Nephron progenitor cell (in vitro differentiated cells): ENCODE measurements at regions not wholly inside any gene's neighbourhood (a gene's known extent, or its start where the extent isn't known, plus 50 kb on each side); places are given as distances from the start of the nearest gene placed in this dataset.

Experiments used
- DNase-seq: peaks from one replicate; pipeline ENCODE4 v3.0.0; 2021
- H3K27ac Mint-ChIP-seq: 2 replicates; pipeline ENCODE4 v1.8.0; 2021; ENCODE audit warnings: mild to moderate bottlenecking, moderate library complexity, mixed read lengths
- H3K27me3 Mint-ChIP-seq: 2 replicates; pipeline ENCODE4 v1.8.0; 2021; ENCODE audit warnings: mild to moderate bottlenecking, low read depth, mixed read lengths; ENCODE audit not compliant: poor library complexity
- H3K36me3 Mint-ChIP-seq: 2 replicates; pipeline ENCODE4 v1.8.0; 2021; ENCODE audit warnings: low read depth, mixed read lengths
- H3K4me1 Mint-ChIP-seq: 2 replicates; pipeline ENCODE4 v1.8.0; 2021; ENCODE audit warnings: mixed read lengths
- H3K4me3 Mint-ChIP-seq: 2 replicates; pipeline ENCODE4 v1.8.0; 2021; ENCODE audit warnings: mild to moderate bottlenecking, moderate library complexity, mixed read lengths
- H3K9me3 Mint-ChIP-seq: 2 replicates; pipeline ENCODE4 v1.8.0; 2021; ENCODE audit warnings: mild to moderate bottlenecking, moderate library complexity, mixed read lengths
- TF ChIP-seq, protein P1 (sequence below): fragments of 200-600 bp; sonication (generic); IDR thresholded peaks from 2 replicates; pipeline ENCODE4 v1.5.0; 2021; ENCODE audit warnings: antibody characterized with exemption

DNA sequence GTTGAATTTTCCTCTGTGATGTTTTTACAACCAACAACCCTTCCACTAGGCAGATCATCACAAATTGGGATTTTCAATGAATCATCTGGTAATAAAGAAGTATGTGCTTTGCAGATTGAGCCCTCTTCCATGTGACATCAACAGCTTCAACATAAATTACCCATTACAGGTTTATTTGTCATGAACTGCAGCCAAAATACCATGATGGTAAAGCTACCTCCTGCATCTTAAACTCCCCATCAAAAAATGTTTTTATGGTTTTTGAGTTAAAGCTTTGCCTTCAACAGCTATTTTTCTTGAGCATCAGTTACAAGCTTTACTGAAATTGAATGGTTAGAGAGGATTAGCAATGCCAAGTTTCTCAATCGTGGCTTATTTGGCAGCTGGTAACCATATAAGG lies 211.4 kb upstream of the TUSC1 start:
- TF ChIP-seq, protein P1, sequence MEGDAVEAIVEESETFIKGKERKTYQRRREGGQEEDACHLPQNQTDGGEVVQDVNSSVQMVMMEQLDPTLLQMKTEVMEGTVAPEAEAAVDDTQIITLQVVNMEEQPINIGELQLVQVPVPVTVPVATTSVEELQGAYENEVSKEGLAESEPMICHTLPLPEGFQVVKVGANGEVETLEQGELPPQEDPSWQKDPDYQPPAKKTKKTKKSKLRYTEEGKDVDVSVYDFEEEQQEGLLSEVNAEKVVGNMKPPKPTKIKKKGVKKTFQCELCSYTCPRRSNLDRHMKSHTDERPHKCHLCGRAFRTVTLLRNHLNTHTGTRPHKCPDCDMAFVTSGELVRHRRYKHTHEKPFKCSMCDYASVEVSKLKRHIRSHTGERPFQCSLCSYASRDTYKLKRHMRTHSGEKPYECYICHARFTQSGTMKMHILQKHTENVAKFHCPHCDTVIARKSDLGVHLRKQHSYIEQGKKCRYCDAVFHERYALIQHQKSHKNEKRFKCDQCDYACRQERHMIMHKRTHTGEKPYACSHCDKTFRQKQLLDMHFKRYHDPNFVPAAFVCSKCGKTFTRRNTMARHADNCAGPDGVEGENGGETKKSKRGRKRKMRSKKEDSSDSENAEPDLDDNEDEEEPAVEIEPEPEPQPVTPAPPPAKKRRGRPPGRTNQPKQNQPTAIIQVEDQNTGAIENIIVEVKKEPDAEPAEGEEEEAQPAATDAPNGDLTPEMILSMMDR = no peak
- Mint-ChIP-seq H3K9me3 (peaks cover 10% of the 10 kb centered on the region), H3K4me1 (no peaks in the 10 kb centered on the region), H3K27me3 (no peaks in the 10 kb centered on the region), H3K4me3 (no peak overlapping the region), H3K27ac (no peak overlapping the region), H3K36me3 (no peaks in the 10 kb centered on the region)
- no peak for DNase-seq

DNA sequence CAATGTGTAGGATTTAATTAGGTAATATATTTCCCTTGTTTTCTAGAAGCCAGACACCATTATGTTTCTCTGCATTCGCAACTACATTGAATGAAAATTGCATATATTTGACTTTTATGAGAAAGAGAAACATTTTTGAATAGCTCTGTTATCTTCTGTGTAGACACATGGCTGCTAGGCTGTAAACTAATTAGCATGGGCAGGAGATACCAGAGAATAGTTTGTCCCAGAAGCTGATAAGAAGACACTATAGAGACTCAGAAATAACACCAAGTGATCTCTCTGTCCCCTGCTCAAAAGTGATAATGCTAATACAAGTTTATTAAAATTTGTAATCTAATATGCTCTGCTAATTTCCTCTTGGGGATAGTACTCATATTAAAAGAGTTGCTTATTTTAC lies 198.0 kb upstream of the TUSC1 start:
- H3K4me3 Mint-ChIP-seq = no peak overlapping the region
- H3K9me3 Mint-ChIP-seq = peaks cover 9% of the 10 kb centered on the region
- H3K27me3 Mint-ChIP-seq = no peaks in the 10 kb centered on the region
- no peaks in the 10 kb centered on the region for H3K4me1 Mint-ChIP-seq
- no peaks in the 10 kb centered on the region for H3K36me3 Mint-ChIP-seq
- no peak overlapping the region for H3K27ac Mint-ChIP-seq
- TF ChIP-seq, protein P1 = no peak
- DNase-seq = no peak

DNA sequence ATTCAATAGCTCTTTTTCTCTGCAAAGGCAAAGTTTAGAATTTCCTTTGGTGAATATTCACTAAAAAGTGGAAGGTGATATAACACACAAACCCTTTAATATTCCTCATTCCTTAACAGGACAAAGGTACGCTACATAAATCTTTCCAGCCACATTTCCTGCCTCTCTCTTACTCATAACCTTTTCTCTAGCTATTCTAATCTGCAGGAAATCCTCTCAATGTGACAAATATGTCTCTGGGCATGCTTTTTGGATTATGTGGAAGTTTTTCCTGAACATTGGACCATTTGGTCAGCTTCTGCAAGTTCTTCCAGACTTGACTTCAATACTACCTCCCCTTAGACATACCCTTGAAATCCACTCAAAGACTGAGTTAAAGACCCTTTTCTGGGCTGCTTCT lies 186.3 kb upstream of the TUSC1 start:
- Mint-ChIP-seq H3K4me3 (no peak overlapping the region), H3K36me3 (no peaks in the 10 kb centered on the region)
- TF ChIP-seq, protein P1 = no peak

DNA sequence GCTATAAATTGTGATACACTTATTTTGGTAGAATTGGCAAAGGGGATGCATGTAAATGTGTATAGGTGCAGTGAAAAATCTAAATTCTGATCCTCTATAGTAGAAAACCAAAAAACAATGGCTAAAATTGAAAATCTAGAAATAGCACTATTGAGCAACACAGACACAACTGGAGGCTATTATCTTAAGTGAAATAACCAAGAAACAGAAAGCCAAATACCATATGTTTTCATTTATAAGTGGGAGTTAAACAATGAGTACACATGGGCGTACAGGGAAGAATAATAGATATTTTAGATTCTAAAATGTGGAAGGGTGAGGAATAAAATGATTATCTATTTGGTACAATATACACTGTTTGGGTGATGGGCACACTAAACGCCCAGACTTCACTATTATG lies 183.2 kb upstream of the TUSC1 start:
- Mint-ChIP-seq H3K9me3 (no peaks in the 10 kb centered on the region), H3K4me1 (no peaks in the 10 kb centered on the region), H3K36me3 (no peaks in the 10 kb centered on the region), H3K27me3 (no peaks in the 10 kb centered on the region), H3K4me3 (no peak overlapping the region), H3K27ac (no peak overlapping the region)
- TF ChIP-seq, protein P1 = no peak
- DNase-seq = no peak

More for the DNA sequence above, 186.3 kb upstream of the TUSC1 start:
- Mint-ChIP-seq H3K9me3 (no peaks in the 10 kb centered on the region), H3K4me1 (no peaks in the 10 kb centered on the region), H3K27ac (no peak overlapping the region), H3K27me3 (no peaks in the 10 kb centered on the region)
- DNase-seq = no peak

DNA sequence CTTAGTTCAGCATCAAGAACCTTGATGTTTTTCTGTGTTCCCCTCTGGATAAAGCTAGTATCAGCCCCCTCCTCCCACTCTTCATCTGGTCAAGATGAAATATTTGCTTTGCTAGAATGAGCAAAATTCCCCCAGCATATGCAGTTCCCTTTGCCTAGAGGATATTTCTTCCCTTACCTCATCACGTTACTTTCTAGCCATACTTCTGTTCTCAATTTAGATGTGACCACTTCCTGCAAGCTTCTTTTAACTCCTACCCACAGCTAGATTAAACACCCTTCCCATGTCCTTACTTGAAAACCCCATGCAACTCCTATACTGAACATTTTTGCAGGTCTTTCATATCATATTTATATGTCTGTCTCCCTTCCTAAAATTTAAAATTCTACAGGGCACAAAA lies 178.9 kb upstream of the TUSC1 start:
- no peak overlapping the region for H3K27ac Mint-ChIP-seq

DNA sequence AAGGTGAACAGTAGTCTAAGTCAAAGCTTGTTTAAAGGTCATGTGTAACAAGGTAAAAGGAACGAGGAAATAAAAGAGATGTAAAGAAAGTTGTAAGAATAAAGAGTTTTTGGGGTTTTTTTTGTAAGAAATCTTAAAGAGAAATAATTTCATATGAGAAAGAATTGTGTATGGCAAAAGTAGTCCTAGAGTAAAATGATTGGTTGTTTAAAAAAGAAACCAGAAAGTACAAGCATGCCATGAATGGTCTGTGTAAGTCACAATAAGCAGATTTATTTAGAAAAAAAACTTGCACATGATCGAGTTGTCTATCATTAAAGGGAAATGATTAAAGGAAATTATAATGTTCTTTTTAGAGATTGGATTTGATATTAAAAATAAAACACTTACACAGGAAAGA lies 172.6 kb upstream of the TUSC1 start:
- Mint-ChIP-seq H3K4me3 (no peak overlapping the region), H3K4me1 (no peaks in the 10 kb centered on the region), H3K9me3 (peaks cover 38% of the 10 kb centered on the region), H3K27ac (no peak overlapping the region), H3K36me3 (no peaks in the 10 kb centered on the region), H3K27me3 (no peaks in the 10 kb centered on the region)
- TF ChIP-seq, protein P1 = no peak
- DNase-seq = no peak

More for the DNA sequence above, 178.9 kb upstream of the TUSC1 start:
- Mint-ChIP-seq H3K9me3 (peaks cover 21% of the 10 kb centered on the region), H3K4me3 (no peak overlapping the region), H3K4me1 (no peaks in the 10 kb centered on the region), H3K36me3 (no peaks in the 10 kb centered on the region), H3K27me3 (no peaks in the 10 kb centered on the region)
- DNase-seq = no peak
- TF ChIP-seq, protein P1 = no peak
